Gastroesophageal sphincter (tissue), 4 donors: ENCODE measurements at regions not wholly inside any gene's neighbourhood (a gene's known extent, or its start where the extent isn't known, plus 50 kb on each side); places are given as distances from the start of the nearest gene placed in this dataset.
"Not testable (repeated sequence)": the region's sequence is repeated elsewhere in the genome, so short reads cannot be mapped to it uniquely, and the experiment has no call there.

ENCODE experiments used
- ATAC-seq: fragments of 150-250 bp; one replicate; pipeline ENCODE4 v1.9.1; 2016; ENCODE audit warnings: mild to moderate bottlenecking, moderate library complexity
- H3K27ac ChIP-seq, 4 donors: fragments of 200-600 bp; sonication (generic) in 3 of 4; 1 replicate in 3 of 4; 2 replicates in 1 of 4; pipeline ENCODE4 v1.5.1; 2016 to 2019
- H3K27me3 ChIP-seq: fragments of 200-600 bp; sonication (generic); one replicate; pipeline ENCODE4 v1.5.1; 2019
- H3K36me3 ChIP-seq, 2 donors: fragments of 200-600 bp; sonication (generic); one replicate each; pipeline ENCODE4 v1.5.1; 2019; ENCODE audit warnings: control low read depth in 1 of 2
- H3K4me1 ChIP-seq, 3 donors: fragments of 200-600 bp; sonication (generic); 1 replicate in 2 of 3; 2 replicates in 1 of 3; pipeline ENCODE4 v1.5.1; 2016 to 2019; ENCODE audit warnings: control low read depth in 2 of 3
- H3K4me3 ChIP-seq, 2 donors: fragments of 200-600 bp; sonication (generic); one replicate each; pipeline ENCODE4 v1.5.1; 2019; ENCODE audit warnings: mild to moderate bottlenecking in 1 of 2, moderate library complexity in 1 of 2
- H3K9me3 ChIP-seq, 3 donors: fragments of 200-600 bp; sonication (generic); one replicate each; pipeline ENCODE4 v1.5.1; 2017 to 2019; ENCODE audit warnings: control low read depth in 2 of 3
- CTCF ChIP-seq, 4 experiments: fragments of 200-600 bp in 2 of 4; fragments of 450-650 bp in 2 of 4; sonication (generic) in 1 of 4; IDR thresholded peaks; one replicate each; pipeline ENCODE4 v1.5.1; 2017 to 2019; ENCODE audit warnings: antibody characterized with exemption in 4 of 4, mild to moderate bottlenecking in 2 of 4, moderate library complexity in 2 of 4
- EP300 ChIP-seq: sonication (generic); formaldehyde crosslinking; IDR thresholded peaks from one replicate; pipeline ENCODE4 v1.6.1; 2017; ENCODE audit warnings: antibody characterized with exemption, mild to moderate bottlenecking
- POLR2A ChIP-seq, 2 donors: fragments of 450-650 bp; IDR thresholded peaks; one replicate each; pipeline ENCODE4 v1.6.1; 2017; ENCODE audit warnings: antibody characterized with exemption in 2 of 2, mild to moderate bottlenecking in 2 of 2, moderate library complexity in 1 of 2
- POLR2AphosphoS5 ChIP-seq: sonication (generic); formaldehyde crosslinking; IDR thresholded peaks from one replicate; pipeline ENCODE4 v1.6.1; 2017; ENCODE audit warnings: antibody characterized with exemption
- WGBS, 2 donors: methylation state at CpG; one replicate each; pipeline ENCODE4 v1.1.5; 2018; ENCODE audit warnings: low coverage in 1 of 2; 5-methylcytosine and 5-hydroxymethylcytosine counted together

- ATAC-seq = no peak
- no peaks in the 10 kb centered on the region for H3K36me3 ChIP-seq
- 36 to 79% methylated on average over 2 to 4 of the region's 4 CpGs for WGBS, 2 donors
- H3K4me3 ChIP-seq = no peak overlapping the region
- H3K27ac ChIP-seq = no peak overlapping the region
- no peaks in the 10 kb centered on the region for H3K27me3 ChIP-seq
- TF ChIP-seq POLR2A (IDR thresholded peaks at IDR 0.05) (no peak), POLR2AphosphoS5 (no peak), CTCF (IDR thresholded peaks at IDR 0.05) (no peak), EP300 (no peak)
- H3K9me3 ChIP-seq = no peaks in the 10 kb centered on the region
- H3K4me1 ChIP-seq = no peaks in the 10 kb centered on the region
These were observed 99.4 kb downstream of the LUZP4 start for GRCh38 chrX:115388879-115389278.

GRCh38 chrX:115390078-115390477 lies 100.6 kb downstream of the LUZP4 start:
- Histone ChIP-seq H3K9me3 (no peaks in the 10 kb centered on the region), H3K27ac (no peak overlapping the region), H3K27me3 (no peaks in the 10 kb centered on the region), H3K4me1 (no peaks in the 10 kb centered on the region), H3K36me3 (no peaks in the 10 kb centered on the region), H3K4me3 (no peak overlapping the region)
- no peak for ATAC-seq
- 54 to 63% methylated on average over 1 to 2 of the region's 3 CpGs for WGBS, 2 donors
- TF ChIP-seq EP300 (no peak), POLR2A (IDR thresholded peaks at IDR 0.05) (no peak), POLR2AphosphoS5 (no peak), CTCF (IDR thresholded peaks at IDR 0.05) (no peak)

DNA sequence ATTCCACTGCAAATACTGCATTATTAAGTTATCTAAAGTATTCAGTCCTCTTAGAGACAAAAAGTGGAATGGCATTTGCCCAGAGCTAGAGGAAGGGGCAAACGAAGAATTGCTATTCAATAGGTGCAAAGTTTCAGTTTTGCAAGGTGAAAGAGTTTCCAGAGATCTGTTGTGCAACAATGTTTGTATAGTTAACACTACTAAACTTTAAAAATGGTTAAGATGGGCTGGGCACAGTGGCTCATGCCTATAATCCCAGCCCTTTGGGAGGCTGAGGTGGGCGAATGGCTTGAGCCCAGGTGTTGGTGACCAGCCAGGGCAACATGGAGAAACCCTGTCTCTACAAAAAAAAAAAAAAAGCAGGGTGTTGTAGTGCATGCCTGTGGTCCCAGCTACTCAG lies 102.5 kb downstream of the LUZP4 start:
- Histone ChIP-seq H3K9me3 (no peaks in the 10 kb centered on the region), H3K4me3 (no peak overlapping the region), H3K27me3 (no peaks in the 10 kb centered on the region), H3K27ac (no peak overlapping the region), H3K36me3 (no peaks in the 10 kb centered on the region), H3K4me1 (no peaks in the 10 kb centered on the region)
- no peak for TF ChIP-seq EP300
- TF ChIP-seq CTCF (IDR thresholded peaks at IDR 0.05) = no peak
- TF ChIP-seq POLR2A (IDR thresholded peaks at IDR 0.05) = no peak
- no peak for TF ChIP-seq POLR2AphosphoS5
- no peak for ATAC-seq
- 82 to 100% methylated on average over 1 to 2 of the region's 2 CpGs for WGBS, 2 donors

DNA sequence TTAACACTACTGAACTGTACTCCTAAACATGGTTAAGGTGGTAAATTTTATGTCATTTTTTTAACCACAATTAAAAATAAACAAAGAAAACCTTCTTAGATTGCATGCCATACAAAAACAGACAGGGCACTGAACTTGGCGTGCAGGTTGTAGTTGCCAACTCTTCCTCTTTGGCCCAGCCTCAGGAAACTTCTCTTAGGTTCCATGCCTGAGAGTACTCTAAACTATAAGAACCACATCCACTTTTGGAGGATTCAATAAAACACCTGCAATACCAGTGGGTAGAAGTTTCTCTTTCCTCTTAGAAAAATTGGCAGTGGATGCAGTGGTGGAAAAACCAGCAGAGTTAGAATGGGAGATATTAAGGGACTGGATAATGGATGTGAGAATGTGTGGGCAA lies 103.4 kb downstream of the LUZP4 start:
- H3K36me3 ChIP-seq = no peaks in the 10 kb centered on the region
- H3K4me1 ChIP-seq = no peaks in the 10 kb centered on the region
- H3K4me3 ChIP-seq = no peak overlapping the region
- no peak for ATAC-seq
- no peak overlapping the region for H3K27ac ChIP-seq
- TF ChIP-seq CTCF (IDR thresholded peaks at IDR 0.05) = no peak
- TF ChIP-seq POLR2AphosphoS5 = no peak
- TF ChIP-seq POLR2A (IDR thresholded peaks at IDR 0.05) = no peak
- no peak for TF ChIP-seq EP300
- no peaks in the 10 kb centered on the region for H3K27me3 ChIP-seq
- WGBS, 2 donors = 100% methylated on average over 1 of the region's 1 CpG
- no peaks in the 10 kb centered on the region for H3K9me3 ChIP-seq

DNA sequence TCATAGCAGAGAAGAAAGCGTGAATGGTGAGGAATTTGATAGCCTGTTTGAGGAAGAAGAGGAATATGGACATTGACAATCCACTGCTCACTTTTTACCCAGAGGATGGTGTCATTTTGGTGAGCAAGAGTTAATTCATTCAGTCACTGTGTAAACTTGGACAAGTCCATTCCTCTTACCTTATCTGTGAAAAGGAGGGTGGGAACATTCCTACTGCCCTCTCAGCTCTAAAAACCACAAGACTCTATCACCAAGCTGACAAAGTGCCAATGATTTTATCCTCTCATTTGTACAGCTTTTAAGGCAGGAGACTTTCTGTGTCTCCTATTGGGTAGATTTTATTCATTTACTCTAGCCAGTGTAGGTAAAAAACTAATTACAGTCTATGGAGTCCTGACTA lies 103.8 kb downstream of the LUZP4 start:
- H3K4me3 ChIP-seq = no peak overlapping the region
- H3K36me3 ChIP-seq = no peaks in the 10 kb centered on the region
- no peaks in the 10 kb centered on the region for H3K9me3 ChIP-seq
- TF ChIP-seq POLR2AphosphoS5 (no peak), CTCF (IDR thresholded peaks at IDR 0.05) (no peak), EP300 (no peak), POLR2A (IDR thresholded peaks at IDR 0.05) (no peak)
- H3K27me3 ChIP-seq = no peaks in the 10 kb centered on the region
- WGBS, 2 donors = 67% methylated on average over 1 of the region's 1 CpG; no CpG with 5 or more reads in 1 of the 2 donors
- no peak overlapping the region for H3K27ac ChIP-seq
- no peak for ATAC-seq
- no peaks in the 10 kb centered on the region for H3K4me1 ChIP-seq

- not testable (repeated sequence) for H3K4me3 ChIP-seq, H3K27me3 ChIP-seq, H3K9me3 ChIP-seq, H3K36me3 ChIP-seq, H3K4me1 ChIP-seq, ATAC-seq, H3K27ac ChIP-seq
- WGBS, 2 donors = 92 to 93% methylated on average over 2 to 3 of the region's 4 CpGs
These were observed 105.3 kb downstream of the LUZP4 start for GRCh38 chrX:115394806-115395205.
